Activated CD8-positive, alpha-beta T cell treated with anti-CD3 and anti-CD28 coated beads for 36 hours (primary cell): ENCODE measurements at regions not wholly inside any gene's neighbourhood (a gene's known extent, or its start where the extent isn't known, plus 50 kb on each side); places are given as distances from the start of the nearest gene placed in this dataset.

ENCODE experiments used
- ATAC-seq: fragments of 200-7000 bp; cut with Tn5 transposase; one replicate; pipeline ENCODE4 v1.10.0; 2021; ENCODE audit warnings: mild to moderate bottlenecking, moderate library complexity
- CTCF ChIA-PET: fragments of 350-600 bp; sonication (Branson Sonifier 250); formaldehyde crosslinking; loops from one replicate; lab custom pipeline; 2021; ENCODE audit warnings: antibody characterized with exemption; lab: Charles Lee
- POLR2A ChIA-PET: fragments of 350-600 bp; sonication (Branson Sonifier 250); formaldehyde crosslinking; loops from one replicate; lab custom pipeline; 2021; ENCODE audit warnings: antibody characterized with exemption; lab: Charles Lee
- DNase-seq: peaks from one replicate; pipeline ENCODE4 v3.0.0-alpha.2; 2020
- H3K27ac Mint-ChIP-seq: one replicate; pipeline ENCODE4 v1.8.0; 2021; ENCODE audit warnings: mild to moderate bottlenecking, mixed read lengths
- H3K27me3 Mint-ChIP-seq: one replicate; pipeline ENCODE4 v1.8.0; 2021; ENCODE audit warnings: mixed read lengths
- H3K36me3 Mint-ChIP-seq: one replicate; pipeline ENCODE4 v1.8.0; 2021; ENCODE audit warnings: low read depth, mixed read lengths
- H3K4me1 Mint-ChIP-seq: one replicate; pipeline ENCODE4 v1.8.0; 2021; ENCODE audit warnings: low read depth, mixed read lengths
- H3K4me3 Mint-ChIP-seq: one replicate; pipeline ENCODE4 v1.8.0; 2021; ENCODE audit warnings: mild to moderate bottlenecking, moderate library complexity, mixed read lengths
- H3K9me3 Mint-ChIP-seq: one replicate; pipeline ENCODE4 v1.8.0; 2021; ENCODE audit warnings: mixed read lengths
- intact Hi-C: fragments of 100-400 bp; cut with micrococcal nuclease; formaldehyde crosslinking; loops from one replicate; pipeline ENCODE4 v1.10.0; 2022
- TF ChIP-seq, protein P1 (sequence below): fragments of 200-600 bp; IDR thresholded peaks from one replicate; pipeline ENCODE4 v1.8.0; 2022; ENCODE audit warnings: antibody characterized with exemption, mild to moderate bottlenecking

DNA sequence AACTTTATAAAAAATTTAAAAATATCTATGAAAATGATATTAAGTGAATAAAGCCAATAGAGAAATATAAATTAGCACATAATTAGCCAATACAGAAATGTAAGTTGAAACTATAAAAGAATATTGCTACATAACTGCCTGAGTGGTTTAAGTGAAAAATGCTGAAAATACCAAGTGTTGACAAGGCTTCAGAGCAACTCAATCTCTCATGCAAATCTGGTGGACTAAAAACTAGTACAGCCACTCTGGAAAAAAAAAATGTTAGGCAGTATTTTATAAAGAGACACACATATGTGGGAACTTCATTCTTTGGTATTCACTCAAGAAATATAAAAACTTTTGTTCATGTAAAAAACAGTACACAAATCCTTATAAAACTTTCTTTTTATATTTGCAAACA lies 833.7 kb upstream of the ROBO1 start:
- DNase-seq (no peak), ATAC-seq (no peak)
- H3K36me3 Mint-ChIP-seq = no peaks in the 10 kb centered on the region
- intact Hi-C loops = no loop called here
- TF ChIP-seq, protein P1, sequence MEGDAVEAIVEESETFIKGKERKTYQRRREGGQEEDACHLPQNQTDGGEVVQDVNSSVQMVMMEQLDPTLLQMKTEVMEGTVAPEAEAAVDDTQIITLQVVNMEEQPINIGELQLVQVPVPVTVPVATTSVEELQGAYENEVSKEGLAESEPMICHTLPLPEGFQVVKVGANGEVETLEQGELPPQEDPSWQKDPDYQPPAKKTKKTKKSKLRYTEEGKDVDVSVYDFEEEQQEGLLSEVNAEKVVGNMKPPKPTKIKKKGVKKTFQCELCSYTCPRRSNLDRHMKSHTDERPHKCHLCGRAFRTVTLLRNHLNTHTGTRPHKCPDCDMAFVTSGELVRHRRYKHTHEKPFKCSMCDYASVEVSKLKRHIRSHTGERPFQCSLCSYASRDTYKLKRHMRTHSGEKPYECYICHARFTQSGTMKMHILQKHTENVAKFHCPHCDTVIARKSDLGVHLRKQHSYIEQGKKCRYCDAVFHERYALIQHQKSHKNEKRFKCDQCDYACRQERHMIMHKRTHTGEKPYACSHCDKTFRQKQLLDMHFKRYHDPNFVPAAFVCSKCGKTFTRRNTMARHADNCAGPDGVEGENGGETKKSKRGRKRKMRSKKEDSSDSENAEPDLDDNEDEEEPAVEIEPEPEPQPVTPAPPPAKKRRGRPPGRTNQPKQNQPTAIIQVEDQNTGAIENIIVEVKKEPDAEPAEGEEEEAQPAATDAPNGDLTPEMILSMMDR = no peak
- H3K4me3 Mint-ChIP-seq = no peak overlapping the region
- no peak overlapping the region for H3K27ac Mint-ChIP-seq
- no peaks in the 10 kb centered on the region for H3K27me3 Mint-ChIP-seq
- POLR2A ChIA-PET = no interaction called here
- CTCF ChIA-PET = no interaction called here
- no peaks in the 10 kb centered on the region for H3K4me1 Mint-ChIP-seq
- peaks cover 25% of the 10 kb centered on the region for H3K9me3 Mint-ChIP-seq

- ChIA-PET CTCF (no interaction called here), POLR2A (no interaction called here)
- intact Hi-C loops = no loop called here
- H3K27me3 Mint-ChIP-seq = no peaks in the 10 kb centered on the region
- H3K4me1 Mint-ChIP-seq = no peaks in the 10 kb centered on the region
- no peak overlapping the region for H3K27ac Mint-ChIP-seq
- DNase-seq (no peak), ATAC-seq (no peak)
- TF ChIP-seq, protein P1 = no peak
- H3K9me3 Mint-ChIP-seq = peaks cover 15% of the 10 kb centered on the region
- H3K4me3 Mint-ChIP-seq = no peak overlapping the region
- no peaks in the 10 kb centered on the region for H3K36me3 Mint-ChIP-seq
Observed at GRCh38 chr3:80592792-80593191, 825.0 kb upstream of the ROBO1 start.

DNA sequence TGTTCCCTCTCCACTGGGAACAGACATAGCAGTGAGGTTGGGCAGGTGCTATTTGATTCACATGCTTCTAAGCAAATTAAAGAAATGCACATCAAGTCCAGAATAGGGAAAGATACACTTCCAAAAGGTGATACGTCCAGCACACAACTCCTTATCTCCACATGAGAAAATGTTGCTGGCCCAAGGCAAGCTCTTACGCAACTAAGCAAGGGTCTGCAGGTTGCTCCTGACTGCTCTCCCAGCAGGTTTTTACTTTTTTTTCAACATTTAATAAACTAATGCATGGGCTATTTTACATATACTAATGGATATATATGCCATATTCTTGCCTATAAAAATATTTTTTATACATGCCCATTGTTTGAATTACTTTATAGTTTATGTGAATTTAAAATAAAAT lies 818.5 kb upstream of the ROBO1 start:
- TF ChIP-seq, protein P1 = no peak
- H3K36me3 Mint-ChIP-seq = no peaks in the 10 kb centered on the region
- ATAC-seq (no peak), DNase-seq (no peak)
- POLR2A ChIA-PET = no interaction called here
- intact Hi-C loops = no loop called here
- CTCF ChIA-PET = no interaction called here
- H3K4me3 Mint-ChIP-seq = no peak overlapping the region
- H3K9me3 Mint-ChIP-seq = peaks cover 1% of the 10 kb centered on the region
- H3K27ac Mint-ChIP-seq = no peak overlapping the region
- no peaks in the 10 kb centered on the region for H3K27me3 Mint-ChIP-seq
- no peaks in the 10 kb centered on the region for H3K4me1 Mint-ChIP-seq

- Mint-ChIP-seq H3K36me3 (no peaks in the 10 kb centered on the region), H3K4me1 (no peaks in the 10 kb centered on the region), H3K9me3 (peaks cover 3% of the 10 kb centered on the region), H3K27me3 (no peaks in the 10 kb centered on the region), H3K27ac (no peak overlapping the region), H3K4me3 (no peak overlapping the region)
- CTCF ChIA-PET = no interaction called here
- TF ChIP-seq, protein P1 = no peak
- no peak for DNase-seq
- intact Hi-C loops = no loop called here
- POLR2A ChIA-PET = no interaction called here
- no peak for ATAC-seq
Observed at GRCh38 chr3:80580146-80580545, 812.3 kb upstream of the ROBO1 start.

DNA sequence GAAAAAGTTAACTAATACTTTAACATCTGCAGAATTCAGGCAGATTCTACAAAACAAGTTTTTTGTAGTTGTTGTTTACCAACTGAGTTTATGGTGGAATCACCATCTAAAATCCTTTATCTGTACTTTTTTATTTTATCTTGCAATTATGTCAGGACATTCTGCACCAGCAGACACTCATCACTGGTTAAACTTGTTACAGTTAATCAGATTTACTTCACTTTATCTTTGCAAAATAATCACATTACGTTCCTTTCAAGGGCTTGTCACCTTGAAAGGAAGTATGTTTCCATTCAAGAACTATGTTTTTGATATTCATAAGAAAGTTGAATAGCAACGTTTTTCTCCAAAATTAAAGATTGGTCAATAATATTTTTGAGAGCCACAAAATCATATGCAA lies 796.6 kb upstream of the ROBO1 start:
- CTCF ChIA-PET = no interaction called here
- Mint-ChIP-seq H3K4me1 (no peaks in the 10 kb centered on the region), H3K4me3 (no peak overlapping the region), H3K36me3 (no peaks in the 10 kb centered on the region), H3K27ac (no peak overlapping the region), H3K27me3 (no peaks in the 10 kb centered on the region), H3K9me3 (peaks cover 6% of the 10 kb centered on the region)
- intact Hi-C loops = no loop called here
- ATAC-seq (no peak), DNase-seq (no peak)
- POLR2A ChIA-PET = no interaction called here
- TF ChIP-seq, protein P1 = no peak
